Adipocyte (in vitro differentiated cells): ENCODE measurements at regions not wholly inside any gene's neighbourhood (a gene's known extent, or its start where the extent isn't known, plus 50 kb on each side); places are given as distances from the start of the nearest gene placed in this dataset.

Experiments used
- DNase-seq: peaks from one replicate; pipeline ENCODE4 v3.0.0-alpha.2; 2015; ENCODE audit warnings: low read depth
- H3K27me3 ChIP-seq: replicated peaks from 2 replicates; pipeline ENCODE4 v1.7.0; 2013; ENCODE audit warnings: mild to moderate bottlenecking, low read length, moderate library complexity; ENCODE audit not compliant: control insufficient read depth, insufficient read depth
- H3K36me3 ChIP-seq: 2 replicates; pipeline ENCODE4 v1.7.0; 2013; ENCODE audit warnings: low read length, mild to moderate bottlenecking, moderate library complexity; ENCODE audit not compliant: control insufficient read depth, insufficient read depth, severe bottlenecking
- H3K4me1 ChIP-seq: 2 replicates; pipeline ENCODE4 v1.7.0; 2013; ENCODE audit warnings: mild to moderate bottlenecking, low read length, moderate library complexity; ENCODE audit not compliant: control insufficient read depth, insufficient read depth
- H3K4me3 ChIP-seq: 2 replicates; pipeline ENCODE4 v1.7.0; 2013; ENCODE audit warnings: mild to moderate bottlenecking, low read length, moderate library complexity
- H3K9ac ChIP-seq: 2 replicates; pipeline ENCODE4 v1.7.0; 2013; ENCODE audit warnings: mild to moderate bottlenecking, low read length, moderate library complexity
- H3K9me3 ChIP-seq: 2 replicates; pipeline ENCODE4 v1.7.0; 2013; ENCODE audit warnings: mild to moderate bottlenecking, low read length, moderate library complexity; ENCODE audit not compliant: control insufficient read depth

- no peaks in the 10 kb centered on the region for H3K36me3 ChIP-seq
- H3K27me3 ChIP-seq, result no peaks in the 10 kb centered on the region
- DNase-seq, result no peak
- no peak overlapping the region for H3K4me3 ChIP-seq
- no peaks in the 10 kb centered on the region for H3K9me3 ChIP-seq
- no peaks in the 10 kb centered on the region for H3K4me1 ChIP-seq
- no peak overlapping the region for H3K9ac ChIP-seq
Observed at GRCh38 chr1:198472997-198473396, 67.5 kb downstream of the ATP6V1G3 start.

GRCh38 chr1:198472119-198472518, 68.4 kb downstream of the ATP6V1G3 start:
- H3K4me1 ChIP-seq, result no peaks in the 10 kb centered on the region
- no peak overlapping the region for H3K9ac ChIP-seq
- H3K9me3 ChIP-seq, result no peaks in the 10 kb centered on the region
- no peak for DNase-seq
- H3K27me3 ChIP-seq, result no peaks in the 10 kb centered on the region
- H3K4me3 ChIP-seq, result no peak overlapping the region
- no peaks in the 10 kb centered on the region for H3K36me3 ChIP-seq

- Histone ChIP-seq H3K9ac (no peak overlapping the region), H3K36me3 (no peaks in the 10 kb centered on the region), H3K27me3 (no peaks in the 10 kb centered on the region), H3K4me3 (no peak overlapping the region), H3K9me3 (no peaks in the 10 kb centered on the region), H3K4me1 (peaks cover 5% of the 10 kb centered on the region)
- no peak for DNase-seq
Observed at GRCh38 chr1:198467907-198468306, 72.6 kb downstream of the ATP6V1G3 start.

GRCh38 chr1:198467342-198467741, 73.1 kb downstream of the ATP6V1G3 start:
- no peak overlapping the region for H3K9ac ChIP-seq
- H3K27me3 ChIP-seq, result no peaks in the 10 kb centered on the region
- no peaks in the 10 kb centered on the region for H3K9me3 ChIP-seq
- H3K4me3 ChIP-seq, result no peak overlapping the region
- no peaks in the 10 kb centered on the region for H3K36me3 ChIP-seq
- no peak for DNase-seq
- H3K4me1 ChIP-seq, result peaks cover 11% of the 10 kb centered on the region

GRCh38 chr1:198465201-198466144, 75.0 kb downstream of the ATP6V1G3 start:
- Histone ChIP-seq H3K4me3 (no peak overlapping the region), H3K4me1 (peaks cover 14% of the 10 kb centered on the region), H3K36me3 (no peaks in the 10 kb centered on the region), H3K9me3 (no peaks in the 10 kb centered on the region), H3K27me3 (no peaks in the 10 kb centered on the region), H3K9ac (no peak overlapping the region)
- peak; percentile 86 for DNase-seq

GRCh38 chr1:198463709-198464108, 76.8 kb downstream of the ATP6V1G3 start:
- DNase-seq, result no peak
- no peaks in the 10 kb centered on the region for H3K9me3 ChIP-seq
- H3K27me3 ChIP-seq, result no peaks in the 10 kb centered on the region
- peaks cover 14% of the 10 kb centered on the region for H3K4me1 ChIP-seq
- H3K9ac ChIP-seq, result no peak overlapping the region
- H3K36me3 ChIP-seq, result no peaks in the 10 kb centered on the region
- no peak overlapping the region for H3K4me3 ChIP-seq

- Histone ChIP-seq H3K36me3 (no peaks in the 10 kb centered on the region), H3K27me3 (no peaks in the 10 kb centered on the region), H3K4me1 (peaks cover 14% of the 10 kb centered on the region)
Observed at GRCh38 chr1:198462365-198463019, 78.0 kb downstream of the ATP6V1G3 start.

GRCh38 chr1:198455966-198456365, 84.5 kb downstream of the ATP6V1G3 start:
- H3K9ac ChIP-seq, result no peak overlapping the region
- H3K4me3 ChIP-seq, result no peak overlapping the region
- no peak for DNase-seq
- no peaks in the 10 kb centered on the region for H3K9me3 ChIP-seq
- no peaks in the 10 kb centered on the region for H3K4me1 ChIP-seq
- no peaks in the 10 kb centered on the region for H3K36me3 ChIP-seq
- no peaks in the 10 kb centered on the region for H3K27me3 ChIP-seq

More at GRCh38 chr1:198462365-198463019, 78.0 kb downstream of the ATP6V1G3 start:
- DNase-seq, result peak; percentile 85
- H3K9me3 ChIP-seq, result no peaks in the 10 kb centered on the region
- no peak overlapping the region for H3K4me3 ChIP-seq
- H3K9ac ChIP-seq, result no peak overlapping the region

GRCh38 chr1:198449727-198450433, 90.6 kb downstream of the ATP6V1G3 start:
- H3K36me3 ChIP-seq, result no peaks in the 10 kb centered on the region
- peaks cover 7% of the 10 kb centered on the region for H3K4me1 ChIP-seq
- peak; percentile 44 for DNase-seq
- H3K4me3 ChIP-seq, result no peak overlapping the region
- no peaks in the 10 kb centered on the region for H3K27me3 ChIP-seq
- no peak overlapping the region for H3K9ac ChIP-seq
- H3K9me3 ChIP-seq, result no peaks in the 10 kb centered on the region

- H3K4me1 ChIP-seq, result peaks cover 7% of the 10 kb centered on the region
- H3K27me3 ChIP-seq, result no peaks in the 10 kb centered on the region
- no peak overlapping the region for H3K4me3 ChIP-seq
- no peak overlapping the region for H3K9ac ChIP-seq
- peak; percentile 15 for DNase-seq
- no peaks in the 10 kb centered on the region for H3K9me3 ChIP-seq
- no peaks in the 10 kb centered on the region for H3K36me3 ChIP-seq
Observed at GRCh38 chr1:198449261-198449660, 91.2 kb downstream of the ATP6V1G3 start.

- no peak overlapping the region for H3K4me3 ChIP-seq
- peaks cover 7% of the 10 kb centered on the region for H3K4me1 ChIP-seq
- no peak for DNase-seq
- H3K27me3 ChIP-seq, result no peaks in the 10 kb centered on the region
- no peaks in the 10 kb centered on the region for H3K36me3 ChIP-seq
- H3K9me3 ChIP-seq, result no peaks in the 10 kb centered on the region
- no peak overlapping the region for H3K9ac ChIP-seq
Observed at GRCh38 chr1:198447468-198447867, 93.0 kb downstream of the ATP6V1G3 start.
